Calu3 (cell line): ENCODE measurements at regions not wholly inside any gene's neighbourhood (a gene's known extent, or its start where the extent isn't known, plus 50 kb on each side); places are given as distances from the start of the nearest gene placed in this dataset.
"Not testable (repeated sequence)": the region's sequence is repeated elsewhere in the genome, so short reads cannot be mapped to it uniquely, and the experiment has no call there.

Experiments used
- BruUV-seq: library from RNA; stranded (reverse); fragments of 400-500 nt; replicated peaks from 2 replicates; lab custom pipeline; 2021; lab: Mats Ljungman, UMichigan
- CTCF ChIA-PET: fragments of 300-600 bp; sonication (Branson Sonifier 250); formaldehyde crosslinking; loops from one replicate; lab custom pipeline; 2022; ENCODE audit warnings: antibody characterized with exemption; lab: Charles Lee
- DNase-seq: peaks from one replicate; pipeline ENCODE4 v3.0.0; 2022
- H3K27ac Mint-ChIP-seq: one replicate; pipeline ENCODE4 v1.8.0; 2022; ENCODE audit warnings: mixed read lengths; ENCODE audit not compliant: unreplicated experiment
- H3K27me3 Mint-ChIP-seq: one replicate; pipeline ENCODE4 v1.8.0; 2022; ENCODE audit warnings: mixed read lengths; ENCODE audit not compliant: unreplicated experiment
- H3K36me3 Mint-ChIP-seq: one replicate; pipeline ENCODE4 v1.8.0; 2022; ENCODE audit warnings: mild to moderate bottlenecking, moderate library complexity, mixed read lengths; ENCODE audit not compliant: insufficient read depth, unreplicated experiment
- H3K4me1 Mint-ChIP-seq: one replicate; pipeline ENCODE4 v1.8.0; 2022; ENCODE audit warnings: mild to moderate bottlenecking, low read depth, mixed read lengths; ENCODE audit not compliant: unreplicated experiment
- H3K4me3 Mint-ChIP-seq: one replicate; pipeline ENCODE4 v1.8.0; 2022; ENCODE audit warnings: mild to moderate bottlenecking, low read depth, moderate library complexity, mixed read lengths; ENCODE audit not compliant: unreplicated experiment
- H3K9me3 Mint-ChIP-seq: one replicate; pipeline ENCODE4 v1.8.0; 2022; ENCODE audit warnings: low read depth, mixed read lengths; ENCODE audit not compliant: unreplicated experiment
- intact Hi-C: fragments of 100-400 bp; cut with micrococcal nuclease; formaldehyde crosslinking; loops from one replicate; pipeline ENCODE4 v1.10.0; 2022; ENCODE audit not compliant: unreplicated experiment
- TF ChIP-seq, protein P1 (sequence below): fragments of 200-600 bp; IDR thresholded peaks from one replicate; pipeline ENCODE4 v1.8.0; 2022; ENCODE audit warnings: antibody characterized with exemption; ENCODE audit not compliant: unreplicated experiment

DNA sequence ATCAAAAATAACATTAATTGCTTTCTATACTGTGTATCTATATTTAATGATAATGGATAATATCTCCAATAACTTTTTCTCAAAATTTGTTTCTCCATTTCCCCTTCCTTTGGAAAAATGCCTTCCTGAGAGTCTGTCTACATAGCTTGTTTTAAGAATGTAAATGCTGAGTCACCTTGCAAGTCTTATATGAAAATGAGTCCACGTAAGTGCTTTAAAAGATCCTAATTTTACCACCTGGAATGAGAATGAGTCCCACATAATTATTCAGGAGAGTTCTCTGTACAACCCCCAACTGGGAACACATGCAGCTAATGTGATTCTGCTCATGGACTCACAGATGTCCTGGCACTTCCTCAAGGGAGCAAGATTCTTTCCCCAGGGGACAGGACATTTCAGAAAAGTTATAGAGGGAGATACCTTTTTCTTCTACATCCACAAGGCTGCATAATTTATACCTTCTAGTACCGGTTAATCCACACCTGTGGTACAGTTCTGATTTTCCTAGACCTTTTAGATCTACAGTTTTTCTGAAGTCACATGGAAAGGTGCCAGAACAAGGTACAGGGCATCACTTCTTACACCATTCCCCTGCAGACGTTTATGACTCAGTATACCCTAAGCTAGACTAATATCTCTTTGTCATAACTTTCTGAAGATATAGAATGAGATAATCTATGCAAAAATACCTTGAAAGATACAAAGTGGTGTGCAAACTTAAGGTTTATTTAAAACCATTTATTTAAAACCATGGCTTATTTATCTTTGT lies 314.1 kb downstream of the CETN3 start:
- no peak overlapping the region for H3K4me3 Mint-ChIP-seq
- no peak overlapping the region for H3K27ac Mint-ChIP-seq
- intact Hi-C loops: no loop called here
- H3K36me3 Mint-ChIP-seq: no peaks in the 10 kb centered on the region
- no peaks in the 10 kb centered on the region for H3K27me3 Mint-ChIP-seq
- peaks cover 25% of the 10 kb centered on the region for H3K4me1 Mint-ChIP-seq
- TF ChIP-seq, protein P1, sequence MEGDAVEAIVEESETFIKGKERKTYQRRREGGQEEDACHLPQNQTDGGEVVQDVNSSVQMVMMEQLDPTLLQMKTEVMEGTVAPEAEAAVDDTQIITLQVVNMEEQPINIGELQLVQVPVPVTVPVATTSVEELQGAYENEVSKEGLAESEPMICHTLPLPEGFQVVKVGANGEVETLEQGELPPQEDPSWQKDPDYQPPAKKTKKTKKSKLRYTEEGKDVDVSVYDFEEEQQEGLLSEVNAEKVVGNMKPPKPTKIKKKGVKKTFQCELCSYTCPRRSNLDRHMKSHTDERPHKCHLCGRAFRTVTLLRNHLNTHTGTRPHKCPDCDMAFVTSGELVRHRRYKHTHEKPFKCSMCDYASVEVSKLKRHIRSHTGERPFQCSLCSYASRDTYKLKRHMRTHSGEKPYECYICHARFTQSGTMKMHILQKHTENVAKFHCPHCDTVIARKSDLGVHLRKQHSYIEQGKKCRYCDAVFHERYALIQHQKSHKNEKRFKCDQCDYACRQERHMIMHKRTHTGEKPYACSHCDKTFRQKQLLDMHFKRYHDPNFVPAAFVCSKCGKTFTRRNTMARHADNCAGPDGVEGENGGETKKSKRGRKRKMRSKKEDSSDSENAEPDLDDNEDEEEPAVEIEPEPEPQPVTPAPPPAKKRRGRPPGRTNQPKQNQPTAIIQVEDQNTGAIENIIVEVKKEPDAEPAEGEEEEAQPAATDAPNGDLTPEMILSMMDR: no peak
- no TSS peak for BruUV-seq
- CTCF ChIA-PET: no interaction called here
- no peak for DNase-seq
- no peaks in the 10 kb centered on the region for H3K9me3 Mint-ChIP-seq

DNA sequence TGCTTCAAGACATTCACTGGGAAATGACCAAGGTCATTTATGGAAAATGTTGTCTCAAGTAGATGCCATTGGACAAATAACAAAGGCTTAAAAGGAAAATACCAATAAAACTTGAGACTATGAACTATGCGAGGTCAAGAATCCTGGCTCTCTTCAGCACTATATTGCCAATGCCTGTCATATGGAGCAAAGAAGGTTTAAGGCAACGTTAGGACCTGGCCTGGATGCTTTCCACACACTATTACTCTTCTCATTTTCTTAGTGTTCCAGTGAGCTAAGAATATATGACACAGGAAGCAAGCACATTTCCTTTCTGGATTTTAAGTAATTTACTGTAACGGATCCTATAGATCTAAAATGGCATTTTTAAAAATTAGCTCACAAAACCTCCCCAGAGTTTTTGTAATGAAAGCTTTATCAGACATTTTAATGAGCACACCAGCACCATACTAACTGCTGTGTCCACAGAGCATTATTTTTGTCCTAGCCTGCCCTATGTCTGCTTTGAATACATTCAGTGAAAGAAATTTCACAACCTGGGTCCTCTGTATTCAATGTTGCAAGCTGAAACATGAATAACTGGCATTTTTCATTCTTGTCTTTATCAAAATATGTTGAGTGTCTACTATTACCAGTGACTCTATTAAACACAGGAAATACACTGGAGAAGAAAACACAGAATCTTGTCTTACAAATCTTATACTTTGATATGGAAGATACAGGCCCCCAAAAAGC lies 315.6 kb downstream of the CETN3 start:
- Mint-ChIP-seq H3K4me1 (peaks cover 25% of the 10 kb centered on the region), H3K27me3 (no peaks in the 10 kb centered on the region), H3K9me3 (peaks cover 6% of the 10 kb centered on the region), H3K4me3 (no peak overlapping the region), H3K27ac (peak overlapping the region; percentile 18), H3K36me3 (no peaks in the 10 kb centered on the region)
- TF ChIP-seq, protein P1: no peak
- DNase-seq: no peak
- intact Hi-C loops: no loop called here
- BruUV-seq: no TSS peak
- CTCF ChIA-PET: interaction anchor here (0.7 kb wide), 1 partner anchor 12 kb away, joined by 3 read pairs; no protein-coding TSS in a partner anchor

DNA sequence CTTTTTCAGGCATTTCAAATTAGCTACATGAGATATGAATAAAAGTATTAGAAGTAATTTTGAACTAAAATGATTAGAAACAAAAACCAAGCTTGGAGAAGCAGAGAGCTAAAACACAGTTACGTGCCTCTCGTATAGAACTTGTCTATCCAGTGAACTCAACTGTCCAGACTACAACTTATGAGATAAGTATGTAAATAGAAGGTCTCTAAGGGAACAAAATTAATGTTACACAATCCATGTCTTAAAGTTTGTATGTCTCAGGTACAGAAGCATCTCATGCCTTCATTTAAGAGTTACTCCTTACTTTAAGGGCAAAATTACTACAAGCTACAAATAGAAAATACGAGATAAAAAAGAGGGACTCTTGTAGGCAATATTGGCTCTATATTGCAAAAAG lies 316.8 kb downstream of the CETN3 start:
- Mint-ChIP-seq H3K4me3 (no peak overlapping the region), H3K4me1 (peaks cover 25% of the 10 kb centered on the region), H3K9me3 (peaks cover 9% of the 10 kb centered on the region), H3K36me3 (no peaks in the 10 kb centered on the region), H3K27me3 (no peaks in the 10 kb centered on the region), H3K27ac (no peak overlapping the region)
- TF ChIP-seq, protein P1: no peak
- DNase-seq: no peak
- no TSS peak for BruUV-seq
- intact Hi-C loops: no loop called here
- CTCF ChIA-PET: no interaction called here

DNA sequence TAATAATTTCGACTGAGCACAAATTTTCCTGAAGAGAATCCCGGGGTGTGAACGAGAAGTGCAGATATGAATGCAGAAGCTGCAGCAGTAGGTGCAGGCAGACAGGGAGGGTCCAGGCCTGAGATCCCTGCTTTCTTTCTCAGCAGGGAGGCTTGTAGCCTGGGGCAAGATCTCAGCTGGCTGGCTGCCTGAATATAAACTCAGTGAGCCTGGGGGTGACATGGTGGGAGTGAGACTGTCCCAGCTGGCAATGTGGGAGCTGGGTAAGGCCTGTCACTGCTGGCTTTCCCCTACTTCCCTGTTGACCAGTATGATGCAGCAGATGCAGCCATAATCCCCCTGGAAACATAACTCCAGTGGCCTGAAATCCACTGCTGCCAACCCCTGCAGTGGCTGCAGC lies 325.2 kb downstream of the CETN3 start:
- CTCF ChIA-PET: interaction anchor here (0.5 to 0.7 kb wide), 2 partner anchors 121 to 514 kb away, joined by 3 to 5 read pairs; no protein-coding TSS in a partner anchor
- BruUV-seq: no TSS peak

DNA sequence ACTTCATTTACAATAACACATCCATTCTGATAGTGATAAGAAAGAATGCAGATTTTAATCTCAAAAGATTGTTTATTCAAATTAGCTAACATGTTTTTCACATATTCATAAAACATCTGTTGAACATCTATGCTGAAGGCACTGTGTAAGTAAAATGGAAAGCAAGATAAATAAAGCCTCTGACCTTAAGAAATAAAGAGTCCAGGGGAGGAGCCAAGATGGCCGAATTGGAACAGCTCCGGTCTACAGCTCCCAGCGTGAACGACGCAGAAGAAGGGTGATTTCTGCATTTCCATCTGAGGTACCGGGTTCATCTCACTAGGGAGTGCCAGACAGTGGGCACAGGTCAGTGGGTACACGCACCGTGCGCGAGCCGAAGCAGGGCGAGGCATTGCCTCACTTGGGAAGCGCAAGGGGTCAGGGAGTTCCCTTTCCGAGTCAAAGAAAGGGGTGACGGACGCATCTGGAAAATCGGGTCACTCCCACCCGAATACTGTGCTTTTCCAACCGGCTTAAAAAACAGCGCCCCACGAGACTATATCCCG lies 336.5 kb downstream of the CETN3 start:
- BruUV-seq, H3K9me3 Mint-ChIP-seq, DNase-seq, CTCF ChIA-PET, H3K36me3 Mint-ChIP-seq, H3K4me3 Mint-ChIP-seq, H3K27ac Mint-ChIP-seq, intact Hi-C loops, H3K4me1 Mint-ChIP-seq, H3K27me3 Mint-ChIP-seq: not testable (repeated sequence)

More for the DNA sequence above, 325.2 kb downstream of the CETN3 start:
- H3K4me1 Mint-ChIP-seq: peaks cover 17% of the 10 kb centered on the region
- H3K9me3 Mint-ChIP-seq: peaks cover 5% of the 10 kb centered on the region
- H3K27ac Mint-ChIP-seq: peak overlapping the region; percentile 74
- intact Hi-C loops: no loop called here
- DNase-seq: no peak
- TF ChIP-seq, protein P1: no peak
- H3K36me3 Mint-ChIP-seq: peaks cover 6% of the 10 kb centered on the region
- H3K4me3 Mint-ChIP-seq: no peak overlapping the region
- no peaks in the 10 kb centered on the region for H3K27me3 Mint-ChIP-seq
